ENCODE measurements at regions not wholly inside any gene's neighbourhood (a gene's known extent, or its start where the extent isn't known, plus 50 kb on each side); places are given as distances from the start of the nearest gene placed in this dataset.

DNA sequence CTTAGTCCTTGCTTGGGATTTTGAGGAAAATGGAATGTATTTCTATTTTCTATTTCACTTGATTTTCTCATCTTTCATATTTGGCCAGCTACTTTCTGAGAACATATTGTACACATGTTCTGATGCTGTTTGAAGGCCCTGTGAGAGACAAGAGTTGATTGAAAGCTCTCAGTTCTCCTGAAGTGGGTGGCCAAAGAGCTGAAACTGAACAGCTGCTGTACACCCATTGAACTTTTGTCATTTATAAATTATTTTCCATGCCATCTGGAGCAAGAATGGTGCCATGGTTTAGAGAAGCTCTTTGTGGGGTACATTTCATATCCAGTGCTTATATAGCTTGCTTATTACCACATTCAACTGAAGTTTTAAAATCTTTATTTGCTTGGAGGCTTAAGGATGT is 298.3 kb downstream of the PRL start:
- ChIA-PET CTCF (interaction anchor here (0.9 to 1.2 kb wide), 4 partner anchors 9 to 151 kb away, joined by 3 to 4 read pairs (median 3); no protein-coding TSS in a partner anchor), POLR2A (interaction anchor here (0.5 kb wide), 1 partner anchor 401 kb away, joined by 3 read pairs; no protein-coding TSS in a partner anchor)
- Histone ChIP-seq H3K36me3 (ENCODE audit: control insufficient read depth in 2 of 2, extremely low read depth in 1 of 2, insufficient read depth in 2 of 2, low read length in 2 of 2) (peaks cover 0 to 3% of the 10 kb centered on the region in 2 experiments), H3K4me2 (ENCODE audit: insufficient read depth, low read length) (no peak overlapping the region), H3K27ac (ENCODE audit: insufficient read depth, low read depth, low read length) (peak overlapping the region; percentile 33), H3K9me1 (replicated peaks; ENCODE audit: control insufficient read depth, extremely low read depth, insufficient read depth, low read length) (no peaks in the 10 kb centered on the region), H3K9me3 (replicated peaks; ENCODE audit: control insufficient read depth, insufficient read depth, low read length) (no peaks in the 10 kb centered on the region), H3K4me3 (replicated peaks in 1 of 3; ENCODE audit: insufficient read depth in 1 of 3, low read depth in 1 of 3, low read length in 3 of 3) (no peak overlapping the region), H3K9ac (replicated peaks; ENCODE audit: extremely low read depth, insufficient read depth, low read length) (no peak overlapping the region), H2AFZ (ENCODE audit: low read depth, low read length) (no peak overlapping the region), H3K79me2 (ENCODE audit: control insufficient read depth, insufficient read depth, low read length) (no peaks in the 10 kb centered on the region), H3K4me1 (ENCODE audit: control insufficient read depth, extremely low read depth, insufficient read depth, low read length) (peaks cover 19% of the 10 kb centered on the region), H3K27me3 (ENCODE audit: control insufficient read depth in 2 of 2, insufficient read depth in 2 of 2, low read length in 2 of 2) (no peaks in the 10 kb centered on the region), H4K20me1 (replicated peaks; ENCODE audit: control insufficient read depth, extremely low read depth, insufficient read depth, low read length) (no peaks in the 10 kb centered on the region)
- FAIRE-seq, result no peak
- dilution Hi-C loops (cut with MboI; ENCODE audit: extremely low pct_ligation_motif_present, low sequenced_read_pairs) (no loop called here), intact Hi-C loops (cut with micrococcal nuclease) (loop anchor here (1.0 kb wide), 1 partner anchor 11 kb away; no protein-coding TSS in a partner anchor)
- DNase-seq (ENCODE audit: low read depth, low spot score), result no peak
- no peak for TF ChIP-seq MYC (IDR thresholded peaks at IDR 0.05; ENCODE audit: low read depth, low read length)
- TF ChIP-seq POLR2A (IDR thresholded peaks at IDR 0.05; ENCODE audit: low read depth, low read length), result no peak
- TF ChIP-seq GATA2 (IDR thresholded peaks at IDR 0.05; ENCODE audit: insufficient read depth, insufficient read length, low read depth, low read length), result no peak
- TF ChIP-seq MAX (IDR thresholded peaks at IDR 0.05; ENCODE audit: insufficient read depth, insufficient read length), result no peak
- TF ChIP-seq POLR2AphosphoS5 (IDR thresholded peaks at IDR 0.05; ENCODE audit: insufficient read depth, low read depth, low read length), result no peak
- TF ChIP-seq CTCF (IDR thresholded peaks at IDR 0.05; ENCODE audit: extremely low read depth in 1 of 2, insufficient read depth in 1 of 2, low read depth in 1 of 2, low read length in 2 of 2), result no peak
- TF ChIP-seq FOS (IDR thresholded peaks at IDR 0.05; ENCODE audit: borderline replicate concordance, insufficient read depth, low read length), result no peak
- no peak for TF ChIP-seq EZH2 (IDR thresholded peaks at IDR 0.05; ENCODE audit: borderline replicate concordance, low read depth, low read length, severe bottlenecking)
- TF ChIP-seq JUN (IDR thresholded peaks at IDR 0.05; ENCODE audit: borderline replicate concordance, insufficient read depth, insufficient read length, low read depth), result no peak
- BruUV-seq (replicated peaks), result no TSS peak

Data from endothelial cell of umbilical vein (primary cell).